ENCODE measurements at regions not wholly inside any gene's neighbourhood (a gene's known extent, or its start where the extent isn't known, plus 50 kb on each side); places are given as distances from the start of the nearest gene placed in this dataset.

DNA sequence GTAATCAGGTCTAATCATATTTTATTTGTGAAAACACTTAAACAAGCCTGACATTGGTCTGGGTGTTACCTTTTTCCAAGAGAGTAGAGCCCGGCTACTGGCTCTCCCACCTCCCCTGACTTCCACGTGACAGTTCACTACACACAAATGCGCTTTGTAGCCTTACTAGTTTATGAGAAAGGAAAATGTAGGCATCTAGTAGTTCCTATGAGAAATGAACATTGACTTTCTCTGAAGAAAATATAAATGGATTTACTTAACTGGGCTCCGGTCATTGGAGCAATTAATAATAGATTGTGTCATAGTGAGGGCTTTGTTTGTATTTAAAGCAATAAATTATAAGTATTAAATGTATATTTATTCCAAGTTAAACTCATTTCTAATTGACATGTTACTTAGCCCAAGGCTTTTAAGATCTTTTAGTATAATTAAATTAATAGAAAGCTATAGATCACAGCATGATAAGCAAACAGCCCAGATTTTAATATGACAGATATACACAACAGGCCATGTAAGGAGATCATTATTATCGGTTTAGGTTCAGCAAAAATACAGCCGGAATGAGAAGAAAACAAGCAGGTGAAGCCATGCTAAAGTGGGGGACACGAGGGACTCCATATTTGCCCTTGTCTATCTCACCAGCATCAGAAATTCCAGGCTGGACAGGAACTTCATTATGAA lies 756.5 kb upstream of the ADAMTS16 start:
- no peak overlapping the region for H3K27ac ChIP-seq (ENCODE audit: insufficient read depth, low read depth, low read length, poor library complexity, severe bottlenecking)
- no peaks in the 10 kb centered on the region for H3K9me3 ChIP-seq (ENCODE audit: control insufficient read depth, low read length)
- H3K4me1 ChIP-seq (ENCODE audit: control insufficient read depth, insufficient read depth, low read length), result no peaks in the 10 kb centered on the region
- no peaks in the 10 kb centered on the region for H3K27me3 ChIP-seq (ENCODE audit: control insufficient read depth, insufficient read depth, low read length, poor library complexity, severe bottlenecking)
- 93 to 95% methylated on average over 7 of the region's 7 CpGs for WGBS, 2 experiments
- no peaks in the 10 kb centered on the region for H3K36me3 ChIP-seq (ENCODE audit: control insufficient read depth, insufficient read depth, low read length)
- H3K4me3 ChIP-seq (ENCODE audit: insufficient read depth, low read depth, low read length), result no peak overlapping the region

DNA sequence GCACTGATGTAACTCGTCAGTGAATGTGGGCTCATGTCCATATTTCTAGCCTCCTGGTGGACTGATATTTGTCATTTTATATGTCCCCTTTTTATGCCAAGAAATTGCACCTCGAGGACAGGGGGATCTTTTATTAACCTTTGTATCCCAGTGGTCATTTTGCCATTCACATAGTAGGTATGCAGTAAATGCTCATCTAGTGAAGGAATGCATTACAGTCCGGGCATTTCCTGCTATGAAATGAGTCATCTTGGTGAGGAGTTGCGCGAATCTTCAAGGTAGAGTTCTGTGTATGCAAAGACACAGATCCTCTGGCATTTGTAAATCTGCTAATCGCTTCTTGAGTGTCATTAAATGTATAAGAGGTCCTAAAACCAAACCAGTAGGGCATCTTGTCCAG lies 755.5 kb upstream of the ADAMTS16 start:
- Histone ChIP-seq H3K4me1 (ENCODE audit: control insufficient read depth, insufficient read depth, low read length) (no peaks in the 10 kb centered on the region), H3K4me3 (ENCODE audit: insufficient read depth, low read depth, low read length) (no peak overlapping the region), H3K27me3 (ENCODE audit: control insufficient read depth, insufficient read depth, low read length, poor library complexity, severe bottlenecking) (no peaks in the 10 kb centered on the region), H3K9me3 (ENCODE audit: control insufficient read depth, low read length) (no peaks in the 10 kb centered on the region), H3K27ac (ENCODE audit: insufficient read depth, low read depth, low read length, poor library complexity, severe bottlenecking) (no peak overlapping the region), H3K36me3 (ENCODE audit: control insufficient read depth, insufficient read depth, low read length) (no peaks in the 10 kb centered on the region)
- 94 to 98% methylated on average over 6 of the region's 6 CpGs for WGBS, 2 experiments

DNA sequence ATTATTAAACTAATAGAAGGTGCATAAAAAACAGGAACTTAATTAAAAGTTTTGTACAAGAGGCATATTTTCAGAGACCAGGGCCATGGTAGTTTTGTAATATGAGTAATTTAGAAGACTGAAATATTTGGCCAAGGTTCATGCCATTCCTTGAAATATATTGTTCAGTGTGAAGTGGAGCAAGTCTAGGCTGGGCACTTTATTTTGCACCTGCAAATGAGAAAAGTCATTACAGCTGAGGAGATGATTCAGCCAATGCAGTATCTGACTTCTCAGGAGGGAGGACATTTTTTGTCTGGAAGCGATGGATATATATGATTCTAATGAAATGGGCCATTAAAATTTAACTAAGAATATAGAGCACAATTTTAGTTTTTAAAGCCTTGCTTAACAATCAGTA lies 754.0 kb upstream of the ADAMTS16 start:
- 83% methylated on average over 1 of the region's 1 CpG; no CpG with 5 or more reads in 1 of the 2 experiments for WGBS, 2 experiments
- no peaks in the 10 kb centered on the region for H3K9me3 ChIP-seq (ENCODE audit: control insufficient read depth, low read length)

DNA sequence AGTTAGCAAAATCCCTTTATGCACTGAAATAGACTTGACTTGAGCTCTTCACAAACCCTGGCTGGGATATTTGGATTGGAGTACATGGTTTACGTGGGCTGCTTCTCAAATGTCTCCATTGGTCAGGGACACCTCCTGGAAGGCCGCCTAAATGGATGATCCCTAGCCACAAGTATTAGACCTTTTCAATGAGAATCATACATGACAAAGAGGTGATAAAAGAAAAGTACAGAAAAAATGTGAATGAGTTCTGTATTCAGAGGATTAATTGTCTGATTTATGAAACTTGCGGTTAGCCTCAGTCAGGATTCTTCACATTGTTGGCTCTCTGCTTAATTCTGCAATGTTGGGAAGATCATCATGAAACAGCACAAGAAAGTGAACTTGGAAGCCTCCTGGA lies 752.8 kb upstream of the ADAMTS16 start:
- Histone ChIP-seq H3K9me3 (ENCODE audit: control insufficient read depth, low read length) (no peaks in the 10 kb centered on the region), H3K4me3 (ENCODE audit: insufficient read depth, low read depth, low read length) (no peak overlapping the region), H3K27me3 (ENCODE audit: control insufficient read depth, insufficient read depth, low read length, poor library complexity, severe bottlenecking) (no peaks in the 10 kb centered on the region), H3K27ac (ENCODE audit: insufficient read depth, low read depth, low read length, poor library complexity, severe bottlenecking) (no peak overlapping the region), H3K36me3 (ENCODE audit: control insufficient read depth, insufficient read depth, low read length) (no peaks in the 10 kb centered on the region), H3K4me1 (ENCODE audit: control insufficient read depth, insufficient read depth, low read length) (no peaks in the 10 kb centered on the region)
- WGBS, 2 experiments, result 91 to 95% methylated on average over 3 of the region's 3 CpGs

More for the DNA sequence above, 754.0 kb upstream of the ADAMTS16 start:
- Histone ChIP-seq H3K4me3 (ENCODE audit: insufficient read depth, low read depth, low read length) (no peak overlapping the region), H3K36me3 (ENCODE audit: control insufficient read depth, insufficient read depth, low read length) (no peaks in the 10 kb centered on the region), H3K27ac (ENCODE audit: insufficient read depth, low read depth, low read length, poor library complexity, severe bottlenecking) (no peak overlapping the region), H3K27me3 (ENCODE audit: control insufficient read depth, insufficient read depth, low read length, poor library complexity, severe bottlenecking) (no peaks in the 10 kb centered on the region), H3K4me1 (ENCODE audit: control insufficient read depth, insufficient read depth, low read length) (no peaks in the 10 kb centered on the region)

DNA sequence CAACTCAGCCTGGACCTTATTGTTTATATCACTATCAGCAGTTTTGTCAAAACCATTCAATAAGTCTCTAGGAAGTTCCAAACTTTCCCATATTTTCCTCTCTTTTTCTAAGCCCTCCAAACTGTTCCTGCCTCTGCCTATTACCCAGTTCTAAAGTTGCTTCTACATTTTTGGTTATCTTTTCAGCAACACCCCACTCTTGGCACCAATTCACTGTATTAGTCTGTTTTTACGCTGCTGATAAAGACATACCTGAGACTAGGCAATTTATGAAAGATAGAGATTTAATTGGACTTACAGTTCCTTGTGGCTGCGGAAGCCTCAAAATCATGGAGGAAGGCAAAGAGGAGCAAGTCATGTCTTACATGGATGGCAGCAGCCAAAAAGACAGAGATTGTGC lies 744.4 kb upstream of the ADAMTS16 start:
- no peaks in the 10 kb centered on the region for H3K4me1 ChIP-seq (ENCODE audit: control insufficient read depth, insufficient read depth, low read length)
- 70% methylated on average over 2 of the region's 2 CpGs for whole genome bisulfite sequencing, 2 experiments
- no peaks in the 10 kb centered on the region for H3K27me3 ChIP-seq (ENCODE audit: control insufficient read depth, insufficient read depth, low read length, poor library complexity, severe bottlenecking)
- H3K27ac ChIP-seq (ENCODE audit: insufficient read depth, low read depth, low read length, poor library complexity, severe bottlenecking), result no peak overlapping the region
- H3K4me3 ChIP-seq (ENCODE audit: insufficient read depth, low read depth, low read length), result no peak overlapping the region
- no peaks in the 10 kb centered on the region for H3K36me3 ChIP-seq (ENCODE audit: control insufficient read depth, insufficient read depth, low read length)
- H3K9me3 ChIP-seq (ENCODE audit: control insufficient read depth, low read length), result no peaks in the 10 kb centered on the region

DNA sequence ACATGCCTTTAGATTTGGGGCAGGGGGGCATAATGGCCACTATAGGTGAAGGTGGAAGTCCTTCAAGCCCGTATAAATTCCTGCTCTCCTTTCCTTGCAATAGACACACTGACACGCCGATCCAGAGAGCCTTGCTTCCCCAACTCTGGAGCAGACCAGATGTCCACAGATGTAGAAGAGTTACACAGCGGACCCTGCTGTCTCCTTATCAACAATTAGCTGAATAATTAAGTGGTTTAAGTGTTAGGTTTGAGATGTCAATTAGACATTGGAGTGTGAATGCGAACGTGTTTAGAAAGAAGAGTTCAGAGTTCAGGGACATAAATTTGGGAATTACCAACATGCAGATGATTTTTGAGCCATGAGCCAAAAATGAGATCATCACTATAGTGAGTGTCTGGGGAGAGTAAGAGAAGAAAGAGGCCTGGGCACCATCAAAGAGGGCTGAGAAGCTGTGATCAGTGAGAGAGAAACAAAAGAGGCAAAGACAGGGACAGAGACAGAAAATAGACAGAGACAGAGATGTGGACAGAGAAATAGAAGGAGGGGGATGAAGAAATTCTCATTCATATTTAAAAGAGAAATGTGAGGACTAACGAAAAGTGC lies 734.4 kb upstream of the ADAMTS16 start:
- no peaks in the 10 kb centered on the region for H3K9me3 ChIP-seq (ENCODE audit: control insufficient read depth, low read length)
- 89 to 92% methylated on average over 7 of the region's 7 CpGs for whole genome bisulfite sequencing, 2 experiments

DNA sequence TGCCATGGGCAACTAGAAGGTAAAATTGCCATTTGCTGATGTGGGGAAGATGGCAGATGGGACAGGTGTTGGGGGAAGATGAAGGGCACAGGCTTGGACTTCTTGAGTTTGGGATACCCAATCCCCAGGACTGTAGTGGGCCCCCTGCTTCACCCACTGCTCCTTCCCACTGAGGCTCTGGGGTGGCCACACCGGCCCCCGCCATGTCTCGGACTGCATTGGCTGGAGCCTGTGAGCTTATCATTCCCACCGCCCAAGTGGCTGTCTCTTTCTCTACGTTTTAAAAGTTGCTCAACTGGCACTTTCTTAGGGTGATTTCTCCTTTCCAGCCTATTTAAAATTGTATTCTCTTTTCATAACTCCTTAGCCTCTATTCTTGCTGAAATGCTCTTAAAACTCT lies 730.0 kb upstream of the ADAMTS16 start:
- no peaks in the 10 kb centered on the region for H3K4me1 ChIP-seq (ENCODE audit: control insufficient read depth, insufficient read depth, low read length)
- WGBS, 2 experiments, result 93% methylated on average over 5 of the region's 5 CpGs
- no peak overlapping the region for H3K27ac ChIP-seq (ENCODE audit: insufficient read depth, low read depth, low read length, poor library complexity, severe bottlenecking)
- no peak overlapping the region for H3K4me3 ChIP-seq (ENCODE audit: insufficient read depth, low read depth, low read length)
- no peaks in the 10 kb centered on the region for H3K9me3 ChIP-seq (ENCODE audit: control insufficient read depth, low read length)
- H3K27me3 ChIP-seq (ENCODE audit: control insufficient read depth, insufficient read depth, low read length, poor library complexity, severe bottlenecking), result no peaks in the 10 kb centered on the region
- H3K36me3 ChIP-seq (ENCODE audit: control insufficient read depth, insufficient read depth, low read length), result no peaks in the 10 kb centered on the region

More for the DNA sequence above, 734.4 kb upstream of the ADAMTS16 start:
- H3K4me3 ChIP-seq (ENCODE audit: insufficient read depth, low read depth, low read length), result no peak overlapping the region
- no peak overlapping the region for H3K27ac ChIP-seq (ENCODE audit: insufficient read depth, low read depth, low read length, poor library complexity, severe bottlenecking)
- H3K4me1 ChIP-seq (ENCODE audit: control insufficient read depth, insufficient read depth, low read length), result no peaks in the 10 kb centered on the region
- H3K27me3 ChIP-seq (ENCODE audit: control insufficient read depth, insufficient read depth, low read length, poor library complexity, severe bottlenecking), result no peaks in the 10 kb centered on the region
- H3K36me3 ChIP-seq (ENCODE audit: control insufficient read depth, insufficient read depth, low read length), result no peaks in the 10 kb centered on the region

DNA sequence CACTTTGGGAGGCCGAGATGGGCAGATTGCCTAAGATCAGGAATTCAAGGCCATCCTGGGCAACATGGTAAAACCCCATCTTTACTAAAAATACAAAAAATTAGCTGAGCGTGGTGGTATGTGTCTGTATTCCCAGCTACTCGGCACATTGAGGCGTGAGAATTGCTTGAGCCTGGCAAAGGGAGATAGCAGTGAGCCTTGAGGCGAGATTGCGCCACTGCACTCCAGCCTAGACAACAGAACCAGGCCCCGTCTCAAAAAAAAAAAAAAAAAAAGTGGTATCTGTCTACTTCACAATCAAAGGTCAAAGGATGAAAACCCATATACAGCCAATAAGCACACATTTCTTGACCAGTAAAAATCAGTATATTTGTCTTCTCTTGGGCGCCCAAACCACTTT lies 728.5 kb upstream of the ADAMTS16 start:
- Histone ChIP-seq H3K27ac (ENCODE audit: insufficient read depth, low read depth, low read length, poor library complexity, severe bottlenecking) (no peak overlapping the region), H3K36me3 (ENCODE audit: control insufficient read depth, insufficient read depth, low read length) (no peaks in the 10 kb centered on the region), H3K27me3 (ENCODE audit: control insufficient read depth, insufficient read depth, low read length, poor library complexity, severe bottlenecking) (no peaks in the 10 kb centered on the region), H3K4me3 (ENCODE audit: insufficient read depth, low read depth, low read length) (no peak overlapping the region), H3K4me1 (ENCODE audit: control insufficient read depth, insufficient read depth, low read length) (no peaks in the 10 kb centered on the region), H3K9me3 (ENCODE audit: control insufficient read depth, low read length) (no peaks in the 10 kb centered on the region)
- 91 to 92% methylated on average over 8 of the region's 8 CpGs for WGBS, 2 experiments

DNA sequence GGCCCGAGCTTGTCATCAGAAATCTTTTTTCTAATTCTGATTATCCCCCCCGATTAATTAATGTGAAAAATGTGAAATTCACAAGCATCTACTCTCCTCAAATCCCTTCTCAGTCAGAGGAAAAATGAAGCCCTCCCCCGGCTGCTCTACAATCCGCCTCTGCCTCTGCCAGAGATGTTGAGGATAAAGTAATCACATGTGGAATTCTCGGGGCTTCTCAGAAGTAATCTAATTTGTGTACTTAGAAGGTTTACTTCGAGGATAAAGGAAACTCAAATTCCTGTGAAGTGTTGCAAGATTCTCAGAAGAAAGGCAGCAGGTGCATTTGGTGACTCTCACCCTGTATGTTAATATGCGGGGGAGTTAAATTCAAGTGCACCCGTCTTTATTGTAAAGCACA lies 726.1 kb upstream of the ADAMTS16 start:
- Histone ChIP-seq H3K27ac (ENCODE audit: insufficient read depth, low read depth, low read length, poor library complexity, severe bottlenecking) (no peak overlapping the region), H3K36me3 (ENCODE audit: control insufficient read depth, insufficient read depth, low read length) (no peaks in the 10 kb centered on the region), H3K27me3 (ENCODE audit: control insufficient read depth, insufficient read depth, low read length, poor library complexity, severe bottlenecking) (no peaks in the 10 kb centered on the region), H3K4me3 (ENCODE audit: insufficient read depth, low read depth, low read length) (no peak overlapping the region), H3K9me3 (ENCODE audit: control insufficient read depth, low read length) (no peaks in the 10 kb centered on the region), H3K4me1 (ENCODE audit: control insufficient read depth, insufficient read depth, low read length) (no peaks in the 10 kb centered on the region)
- 80% methylated on average over 8 of the region's 8 CpGs for WGBS, 2 experiments

DNA sequence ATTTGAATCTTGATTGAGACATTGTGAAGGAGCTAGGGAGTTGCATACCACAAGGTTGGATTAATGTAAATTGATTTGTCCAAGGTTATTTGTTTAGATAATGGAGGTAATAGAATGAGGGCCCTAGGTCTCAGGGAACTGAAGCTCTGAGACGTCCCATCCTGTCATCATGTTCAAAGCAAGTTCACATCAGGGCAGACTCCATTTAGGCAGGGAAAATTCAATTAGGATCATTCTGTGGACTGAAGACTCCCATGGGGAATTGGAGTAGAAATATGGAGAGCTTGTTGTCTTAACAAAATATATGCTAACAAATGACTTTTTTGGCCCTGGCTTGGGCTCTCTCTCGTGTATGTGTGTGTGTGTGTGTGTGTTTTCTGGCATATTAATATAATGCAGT lies 722.0 kb upstream of the ADAMTS16 start:
- H3K27ac ChIP-seq (ENCODE audit: insufficient read depth, low read depth, low read length, poor library complexity, severe bottlenecking), result no peak overlapping the region
- no peaks in the 10 kb centered on the region for H3K4me1 ChIP-seq (ENCODE audit: control insufficient read depth, insufficient read depth, low read length)
- WGBS, 2 experiments, result 77 to 94% methylated on average over 2 of the region's 2 CpGs
- H3K9me3 ChIP-seq (ENCODE audit: control insufficient read depth, low read length), result no peaks in the 10 kb centered on the region
- H3K27me3 ChIP-seq (ENCODE audit: control insufficient read depth, insufficient read depth, low read length, poor library complexity, severe bottlenecking), result no peaks in the 10 kb centered on the region
- no peak overlapping the region for H3K4me3 ChIP-seq (ENCODE audit: insufficient read depth, low read depth, low read length)
- H3K36me3 ChIP-seq (ENCODE audit: control insufficient read depth, insufficient read depth, low read length), result no peaks in the 10 kb centered on the region

All from ectodermal cell (in vitro differentiated cells).